A673 (cell line): ENCODE measurements at regions not wholly inside any gene's neighbourhood (a gene's known extent, or its start where the extent isn't known, plus 50 kb on each side); places are given as distances from the start of the nearest gene placed in this dataset.

Experiments
- BruUV-seq: library from RNA; stranded (reverse); fragments of 400-500 nt; replicated peaks from 2 replicates; lab custom pipeline; 2021; lab: Mats Ljungman, UMichigan
- CTCF ChIA-PET: fragments of 300-600 bp; sonication (Branson Sonifier 250); formaldehyde crosslinking; loops from one replicate; lab custom pipeline; 2022; ENCODE audit warnings: antibody characterized with exemption; lab: Charles Lee
- POLR2A ChIA-PET: fragments of 300-600 bp; sonication (Branson Sonifier 250); formaldehyde crosslinking; loops from one replicate; lab custom pipeline; 2022; ENCODE audit warnings: antibody characterized with exemption; ENCODE audit not compliant: low non-redundant PET; lab: Charles Lee
- DNase-seq: peaks from one replicate; pipeline ENCODE4 v3.0.0-alpha.2; 2015; ENCODE audit warnings: low spot score
- H3K27ac ChIP-seq: fragments of 200-600 bp; sonication (generic); 2 replicates; pipeline ENCODE4 v1.5.1; 2016; ENCODE audit warnings: mixed run types, low read depth, mild to moderate bottlenecking, mixed read lengths, antibody characterized with exemption, low read length; ENCODE audit not compliant: poor library complexity, severe bottlenecking
- H3K27me3 ChIP-seq: fragments of 200-600 bp; sonication (generic); replicated peaks from 2 replicates; pipeline ENCODE4 v1.6.1; 2017; ENCODE audit warnings: mixed run types, low read depth, mild to moderate bottlenecking, mixed read lengths, antibody characterized with exemption, low read length; ENCODE audit not compliant: insufficient read depth, poor library complexity
- H3K36me3 ChIP-seq: fragments of 200-600 bp; sonication (generic); 2 replicates; pipeline ENCODE4 v1.6.1; 2016; ENCODE audit warnings: mixed run types, mild to moderate bottlenecking, mixed read lengths, antibody characterized with exemption, low read length; ENCODE audit not compliant: insufficient read depth, poor library complexity, severe bottlenecking
- H3K4me1 ChIP-seq: fragments of 200-600 bp; sonication (generic); 2 replicates; pipeline ENCODE4 v1.6.1; 2017; ENCODE audit warnings: mixed run types, mild to moderate bottlenecking, mixed read lengths, antibody characterized with exemption, low read length; ENCODE audit not compliant: insufficient read depth, poor library complexity, severe bottlenecking
- H3K4me3 ChIP-seq: fragments of 200-600 bp; sonication (generic); 2 replicates; pipeline ENCODE4 v1.5.1; 2016; ENCODE audit warnings: low read depth, mixed run types, mild to moderate bottlenecking, mixed read lengths, low read length; ENCODE audit not compliant: poor library complexity, severe bottlenecking
- H3K9me3 ChIP-seq: fragments of 200-600 bp; sonication (generic); 2 replicates; pipeline ENCODE4 v1.6.1; 2016; ENCODE audit warnings: mixed run types, low read depth, mild to moderate bottlenecking, mixed read lengths, antibody characterized with exemption, low read length; ENCODE audit not compliant: poor library complexity, severe bottlenecking
- CTCF ChIP-seq: fragments of 300-800, 200-600 bp; sonication (generic); conservative IDR thresholded peaks from 2 replicates; pipeline ENCODE4 v1.5.1; 2017; ENCODE audit warnings: low read depth, mild to moderate bottlenecking, antibody characterized with exemption, low read length, moderate library complexity, mixed read lengths
- EZH2 ChIP-seq: fragments of 200-600 bp; sonication (generic); IDR thresholded peaks from 2 replicates; pipeline ENCODE4 v1.6.1; 2017; ENCODE audit warnings: borderline replicate concordance, low read depth, mild to moderate bottlenecking, mixed read lengths, antibody characterized with exemption, low read length; ENCODE audit not compliant: poor library complexity, severe bottlenecking
- intact Hi-C: fragments of 100-400 bp; cut with micrococcal nuclease; formaldehyde crosslinking; loops from one replicate; pipeline ENCODE4 v1.10.0; 2022; ENCODE audit not compliant: unreplicated experiment

GRCh38 chr12:46916796-46917419, 91.1 kb upstream of the SLC38A4 start:
- H3K9me3 ChIP-seq: peaks cover 9% of the 10 kb centered on the region
- intact Hi-C loops: no loop called here
- BruUV-seq: no TSS peak
- no peak for DNase-seq
- H3K27me3 ChIP-seq: no peaks in the 10 kb centered on the region
- CTCF ChIA-PET: no interaction called here
- no peak overlapping the region for H3K27ac ChIP-seq
- TF ChIP-seq EZH2 (no peak), CTCF (no peak)
- POLR2A ChIA-PET: no interaction called here
- no peak overlapping the region for H3K4me3 ChIP-seq
- H3K36me3 ChIP-seq: no peaks in the 10 kb centered on the region
- no peaks in the 10 kb centered on the region for H3K4me1 ChIP-seq

GRCh38 chr12:46917821-46918220, 92.0 kb upstream of the SLC38A4 start:
- TF ChIP-seq EZH2: no peak
- TF ChIP-seq CTCF: no peak
- no TSS peak for BruUV-seq
- POLR2A ChIA-PET: no interaction called here

GRCh38 chr12:46918631-46919030, 92.8 kb upstream of the SLC38A4 start:
- Histone ChIP-seq H3K9me3 (peaks cover under 1% of the 10 kb centered on the region), H3K4me3 (no peak overlapping the region), H3K4me1 (no peaks in the 10 kb centered on the region), H3K36me3 (no peaks in the 10 kb centered on the region), H3K27ac (no peak overlapping the region), H3K27me3 (no peaks in the 10 kb centered on the region)
- TF ChIP-seq EZH2 (no peak), CTCF (no peak)
- BruUV-seq: no TSS peak
- POLR2A ChIA-PET: no interaction called here
- CTCF ChIA-PET: no interaction called here
- no peak for DNase-seq
- intact Hi-C loops: no loop called here

More at GRCh38 chr12:46917821-46918220, 92.0 kb upstream of the SLC38A4 start:
- no peaks in the 10 kb centered on the region for H3K36me3 ChIP-seq
- no peak overlapping the region for H3K4me3 ChIP-seq
- H3K4me1 ChIP-seq: no peaks in the 10 kb centered on the region
- intact Hi-C loops: no loop called here
- CTCF ChIA-PET: no interaction called here
- H3K9me3 ChIP-seq: peaks cover 9% of the 10 kb centered on the region
- H3K27ac ChIP-seq: no peak overlapping the region
- no peaks in the 10 kb centered on the region for H3K27me3 ChIP-seq
- no peak for DNase-seq
